ENCODE measurements at regions not wholly inside any gene's neighbourhood (a gene's known extent, or its start where the extent isn't known, plus 50 kb on each side); places are given as distances from the start of the nearest gene placed in this dataset.

DNA sequence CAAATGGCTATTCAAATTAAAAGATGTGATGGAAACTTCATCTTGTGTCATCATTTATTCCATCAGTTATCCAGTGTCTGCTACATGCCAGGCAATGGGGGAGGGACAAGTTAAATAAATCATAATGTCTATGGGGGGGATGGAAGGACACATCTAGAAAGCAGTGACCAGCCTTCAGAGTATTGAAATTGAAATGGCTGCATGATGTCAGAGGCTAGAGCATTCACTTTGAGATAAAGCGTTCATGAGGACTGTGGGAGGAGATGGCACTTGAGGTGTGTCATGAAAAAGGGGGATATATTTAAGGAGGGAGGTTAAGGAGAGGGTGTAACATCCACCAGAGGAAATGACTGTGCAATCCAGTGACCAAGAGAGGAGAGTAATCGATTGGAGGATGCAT lies 50.6 kb downstream of the SLIT2 start:
- Histone ChIP-seq H3K36me3 (no peaks in the 10 kb centered on the region), H3K4me1 (ENCODE audit: control insufficient read depth in 1 of 2, low read depth in 2 of 2) (peaks cover 6 to 8% of the 10 kb centered on the region in 2 donors), H3K9me3 (no peaks in the 10 kb centered on the region), H3K27me3 (replicated peaks; ENCODE audit: insufficient read depth) (no peaks in the 10 kb centered on the region), H3K27ac (no peak overlapping the region), H3K4me3 (no peak overlapping the region)
- ATAC-seq (ENCODE audit: insufficient number of reproducible peaks, low FRiP score, low read depth) (no peak), DNase-seq (ENCODE audit: low spot score) (no peak)
- TF ChIP-seq CTCF (IDR thresholded peaks at IDR 0.05) = no peak

DNA sequence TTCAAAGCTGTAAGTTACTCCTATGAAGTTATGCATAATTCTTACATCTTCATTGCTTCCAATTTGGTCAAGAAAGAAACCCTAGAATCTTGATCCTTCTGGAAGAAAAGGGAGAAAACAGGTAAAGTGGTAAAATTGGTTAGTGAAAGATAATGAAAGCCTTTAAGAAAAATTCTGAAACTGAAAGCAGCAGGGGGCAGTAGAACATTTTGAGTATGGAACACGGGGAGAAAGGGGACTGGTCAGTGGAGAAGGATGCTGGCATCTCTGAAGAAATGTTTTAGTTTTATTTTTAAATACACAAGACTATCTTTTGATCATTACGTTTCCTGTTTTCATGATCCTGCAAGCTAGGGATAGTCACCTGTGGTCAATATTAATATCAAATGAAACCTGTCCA lies 54.3 kb downstream of the SLIT2 start:
- no peak for ATAC-seq (ENCODE audit: insufficient number of reproducible peaks, low FRiP score, low read depth)
- peak; percentile 11 for TF ChIP-seq CTCF (IDR thresholded peaks at IDR 0.05)
- H3K36me3 ChIP-seq = no peaks in the 10 kb centered on the region
- DNase-seq (ENCODE audit: low spot score) = no peak
- H3K27me3 ChIP-seq (replicated peaks; ENCODE audit: insufficient read depth) = no peaks in the 10 kb centered on the region
- H3K4me1 ChIP-seq (ENCODE audit: control insufficient read depth in 1 of 2, low read depth in 2 of 2) = no peaks in the 10 kb centered on the region
- H3K4me3 ChIP-seq = no peak overlapping the region
- H3K9me3 ChIP-seq = no peaks in the 10 kb centered on the region
- no peak overlapping the region for H3K27ac ChIP-seq

GRCh38 chr4:20311856-20312255 lies 60.2 kb downstream of the SLIT2 start:
- Histone ChIP-seq H3K27ac (no peak overlapping the region), H3K36me3 (no peaks in the 10 kb centered on the region), H3K4me1 (ENCODE audit: control insufficient read depth in 1 of 2, low read depth in 2 of 2) (peaks cover 0 to 2% of the 10 kb centered on the region in 2 donors), H3K9me3 (no peaks in the 10 kb centered on the region), H3K4me3 (no peak overlapping the region), H3K27me3 (replicated peaks; ENCODE audit: insufficient read depth) (no peaks in the 10 kb centered on the region)
- DNase-seq (ENCODE audit: low spot score) = no peak
- no peak for TF ChIP-seq CTCF (IDR thresholded peaks at IDR 0.05)
- ATAC-seq (ENCODE audit: insufficient number of reproducible peaks, low FRiP score, low read depth) = no peak

- Histone ChIP-seq H3K4me3 (no peak overlapping the region), H3K4me1 (ENCODE audit: control insufficient read depth in 1 of 2, low read depth in 2 of 2) (peaks cover 7 to 18% of the 10 kb centered on the region in 2 donors), H3K27me3 (replicated peaks; ENCODE audit: insufficient read depth) (no peaks in the 10 kb centered on the region), H3K27ac (no peak overlapping the region), H3K9me3 (no peaks in the 10 kb centered on the region), H3K36me3 (no peaks in the 10 kb centered on the region)
- no peak for ATAC-seq (ENCODE audit: insufficient number of reproducible peaks, low FRiP score, low read depth)
- TF ChIP-seq CTCF (IDR thresholded peaks at IDR 0.05) = no peak
- DNase-seq (ENCODE audit: low spot score) = no peak
These were observed 61.7 kb downstream of the SLIT2 start for GRCh38 chr4:20313237-20314030.

DNA sequence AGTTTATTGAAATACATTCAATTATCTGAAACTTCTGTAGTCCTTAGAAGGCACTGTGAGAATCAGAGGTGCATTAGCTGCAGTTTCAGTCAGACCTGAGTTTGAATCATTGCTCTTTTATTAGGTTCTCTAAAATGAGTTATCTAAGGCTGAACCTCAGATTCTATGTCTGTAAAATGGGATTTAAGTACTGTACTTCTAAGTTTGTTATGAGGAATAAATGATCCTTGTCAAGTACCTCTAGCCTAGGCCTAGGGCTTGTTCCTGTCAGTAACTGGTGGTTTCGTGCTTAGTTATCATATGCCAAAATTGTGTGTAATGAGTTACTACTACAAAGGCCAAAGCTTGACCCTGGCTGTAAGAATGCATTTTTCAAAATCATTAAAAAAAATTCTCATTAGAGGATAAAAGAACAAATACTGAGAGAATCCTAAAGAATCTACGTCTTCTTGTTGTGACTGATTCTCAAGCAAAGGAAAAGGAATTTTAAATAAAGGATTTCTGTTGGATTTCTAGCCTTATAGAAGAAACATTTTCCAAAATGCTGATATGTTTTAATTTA lies 65.8 kb downstream of the SLIT2 start:
- DNase-seq (ENCODE audit: low spot score) (no peak), ATAC-seq (ENCODE audit: insufficient number of reproducible peaks, low FRiP score, low read depth) (no peak)
- Histone ChIP-seq H3K9me3 (no peaks in the 10 kb centered on the region), H3K27ac (no peak overlapping the region), H3K4me1 (ENCODE audit: control insufficient read depth in 1 of 2, low read depth in 2 of 2) (peaks cover 7 to 28% of the 10 kb centered on the region in 2 donors), H3K27me3 (replicated peaks; ENCODE audit: insufficient read depth) (no peaks in the 10 kb centered on the region), H3K4me3 (peak overlapping the region; percentile 8), H3K36me3 (no peaks in the 10 kb centered on the region)
- TF ChIP-seq CTCF (IDR thresholded peaks at IDR 0.05) = no peak

All from thoracic aorta (tissue), 2 donors.